Parathyroid adenoma (tissue), 2 donors: ENCODE measurements at regions not wholly inside any gene's neighbourhood (a gene's known extent, or its start where the extent isn't known, plus 50 kb on each side); places are given as distances from the start of the nearest gene placed in this dataset.
"Not testable (repeated sequence)": the region's sequence is repeated elsewhere in the genome, so short reads cannot be mapped to it uniquely, and the experiment has no call there.

Experiments used
- H2AFZ ChIP-seq: fragments of 300-600 bp; sonication (generic); one replicate; pipeline ENCODE4 v1.7.0; 2017; ENCODE audit warnings: antibody characterized with exemption, mild to moderate bottlenecking
- H3K27ac ChIP-seq: fragments of 300-600 bp; sonication (generic); one replicate; pipeline ENCODE4 v1.7.0; 2017
- H3K27me3 ChIP-seq: fragments of 300-600 bp; sonication (generic); one replicate; pipeline ENCODE4 v1.7.0; 2017; ENCODE audit warnings: low read length; ENCODE audit not compliant: control insufficient read depth, insufficient read depth
- H3K36me3 ChIP-seq: fragments of 300-600 bp; sonication (generic); one replicate; pipeline ENCODE4 v1.7.0; 2017; ENCODE audit warnings: low read length; ENCODE audit not compliant: control insufficient read depth, insufficient read depth
- H3K4me1 ChIP-seq: fragments of 300-600 bp; sonication (generic); one replicate; pipeline ENCODE4 v1.7.0; 2017; ENCODE audit warnings: control low read depth
- H3K4me2 ChIP-seq: fragments of 300-600 bp; sonication (generic); one replicate; pipeline ENCODE4 v1.7.0; 2017; ENCODE audit warnings: low read length
- H3K4me3 ChIP-seq: fragments of 300-600 bp; sonication (generic); one replicate; pipeline ENCODE4 v1.7.0; 2017; ENCODE audit warnings: low read depth, low read length
- H3K79me2 ChIP-seq: fragments of 300-600 bp; sonication (generic); one replicate; pipeline ENCODE4 v1.7.0; 2017; ENCODE audit warnings: control low read depth
- H3K9ac ChIP-seq: fragments of 300-600 bp; sonication (generic); one replicate; pipeline ENCODE4 v1.7.0; 2017; ENCODE audit warnings: mild to moderate bottlenecking
- H3K9me3 ChIP-seq: fragments of 300-600 bp; sonication (generic); one replicate; pipeline ENCODE4 v1.7.0; 2017; ENCODE audit warnings: low read length; ENCODE audit not compliant: control insufficient read depth
- CTCF ChIP-seq: fragments of 300-600 bp; sonication (generic); IDR thresholded peaks from one replicate; pipeline ENCODE4 v1.7.0; 2017; ENCODE audit warnings: antibody characterized with exemption, mild to moderate bottlenecking
- donor health status: primary hyperparathyroidism.

DNA sequence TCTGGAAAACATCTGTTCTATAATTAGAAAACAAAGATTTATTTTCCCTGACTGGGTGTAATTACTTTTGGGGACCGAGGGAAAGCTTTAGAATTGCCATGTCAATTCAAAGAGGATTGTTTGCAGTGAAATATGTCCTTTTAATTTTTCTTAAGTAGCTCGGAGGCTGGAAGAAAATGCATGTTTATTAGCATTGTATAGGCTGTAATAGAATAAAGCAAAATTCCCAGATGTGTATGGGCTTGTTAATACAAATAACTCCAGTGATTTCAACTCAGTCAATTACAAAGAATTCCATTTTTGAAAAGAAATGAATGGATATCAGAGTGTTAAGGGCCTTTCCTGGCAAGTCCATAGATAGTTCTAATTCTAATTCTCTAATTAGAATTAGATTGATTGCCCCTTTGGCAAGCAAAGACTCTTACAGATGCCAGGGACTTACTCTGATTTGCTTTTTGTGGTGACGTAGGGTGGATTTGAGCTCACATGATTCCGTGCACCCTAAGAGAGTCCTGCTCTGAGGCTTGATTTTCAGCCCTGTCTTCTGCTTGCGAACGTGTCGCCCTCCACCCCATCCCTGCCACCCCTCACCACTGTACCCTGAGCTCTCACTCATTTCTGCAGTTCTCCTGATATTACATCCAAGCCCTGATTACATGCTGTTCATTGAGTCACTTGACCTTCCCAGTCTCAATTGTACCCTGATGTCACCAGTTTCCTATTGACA, 70.0 kb upstream of the FAM20A start:
- H3K9ac ChIP-seq: no peak overlapping the region
- H3K4me2 ChIP-seq: no peak overlapping the region
- H3K4me1 ChIP-seq: no peaks in the 10 kb centered on the region
- H3K36me3 ChIP-seq: no peaks in the 10 kb centered on the region
- no peaks in the 10 kb centered on the region for H3K79me2 ChIP-seq
- H3K9me3 ChIP-seq: no peaks in the 10 kb centered on the region
- H3K27me3 ChIP-seq: no peaks in the 10 kb centered on the region
- no peak for TF ChIP-seq CTCF
- no peak overlapping the region for H3K4me3 ChIP-seq
- no peak overlapping the region for H2AFZ ChIP-seq
- no peak overlapping the region for H3K27ac ChIP-seq

DNA sequence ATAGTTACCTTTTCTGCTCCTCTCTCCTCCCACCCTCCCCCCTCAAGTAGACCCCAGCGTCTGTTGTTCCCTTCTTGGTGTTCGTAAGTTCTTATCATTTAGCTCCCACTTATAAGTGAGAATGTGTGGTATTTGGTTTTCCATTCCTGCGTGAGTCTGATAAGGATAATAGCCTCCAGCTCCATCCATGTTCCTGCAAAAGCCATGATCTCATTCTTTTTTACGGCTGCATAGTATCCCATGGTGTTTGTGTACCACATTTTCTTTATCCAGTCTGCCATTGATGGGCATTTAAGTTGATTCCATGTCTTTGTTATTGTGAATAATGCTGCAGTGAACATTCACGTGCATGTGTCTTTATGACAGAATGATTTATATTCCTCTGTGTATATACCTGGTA, 65.3 kb upstream of the FAM20A start:
- not testable (repeated sequence) for H3K4me1 ChIP-seq, H3K9ac ChIP-seq, H3K27me3 ChIP-seq, H3K9me3 ChIP-seq, H3K4me2 ChIP-seq, H3K4me3 ChIP-seq, H3K79me2 ChIP-seq, H2AFZ ChIP-seq, H3K27ac ChIP-seq, H3K36me3 ChIP-seq

DNA sequence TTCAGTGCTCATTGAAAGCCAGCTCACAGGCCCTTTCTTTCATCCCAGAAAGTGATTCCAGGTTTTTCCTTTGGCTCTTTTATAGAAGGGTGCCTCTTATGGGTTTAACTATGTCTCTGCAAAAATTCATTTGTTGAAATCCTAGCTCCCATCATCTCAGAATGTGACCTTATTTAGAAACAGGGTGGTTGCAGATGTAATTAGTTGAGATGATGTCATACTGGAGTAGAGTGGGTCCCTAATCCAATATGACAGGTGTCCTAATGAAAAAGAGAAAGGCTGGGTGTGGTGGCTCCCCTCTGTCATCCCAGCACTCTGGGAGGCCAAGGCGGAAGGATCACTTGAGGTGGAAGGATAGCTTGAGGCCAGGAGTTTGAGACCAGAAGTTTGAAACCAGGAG, 64.2 kb upstream of the FAM20A start:
- Histone ChIP-seq H3K9me3 (no peaks in the 10 kb centered on the region), H3K27ac (no peak overlapping the region), H3K36me3 (no peaks in the 10 kb centered on the region), H3K79me2 (no peaks in the 10 kb centered on the region), H3K27me3 (no peaks in the 10 kb centered on the region), H3K4me3 (no peak overlapping the region), H2AFZ (no peak overlapping the region), H3K4me1 (no peaks in the 10 kb centered on the region), H3K4me2 (no peak overlapping the region), H3K9ac (no peak overlapping the region)
- TF ChIP-seq CTCF: no peak

- Histone ChIP-seq H3K36me3 (no peaks in the 10 kb centered on the region), H3K9me3 (no peaks in the 10 kb centered on the region), H3K27ac (no peak overlapping the region), H3K4me2 (no peak overlapping the region), H3K79me2 (no peaks in the 10 kb centered on the region), H3K4me1 (no peaks in the 10 kb centered on the region), H3K4me3 (no peak overlapping the region), H3K9ac (no peak overlapping the region), H3K27me3 (no peaks in the 10 kb centered on the region), H2AFZ (no peak overlapping the region)
- TF ChIP-seq CTCF: no peak
Measured at GRCh38 chr17:68662479-68662878, 61.3 kb upstream of the FAM20A start.

- no peak overlapping the region for H3K9ac ChIP-seq
- TF ChIP-seq CTCF: no peak
- H3K4me2 ChIP-seq: no peak overlapping the region
- H3K79me2 ChIP-seq: no peaks in the 10 kb centered on the region
- no peaks in the 10 kb centered on the region for H3K9me3 ChIP-seq
- H3K4me1 ChIP-seq: no peaks in the 10 kb centered on the region
- H3K27ac ChIP-seq: no peak overlapping the region
- no peaks in the 10 kb centered on the region for H3K27me3 ChIP-seq
- no peak overlapping the region for H3K4me3 ChIP-seq
- no peak overlapping the region for H2AFZ ChIP-seq
- no peaks in the 10 kb centered on the region for H3K36me3 ChIP-seq
Measured at GRCh38 chr17:68662037-68662432, 60.9 kb upstream of the FAM20A start.
